Neural crest cell (in vitro differentiated cells): ENCODE measurements at regions not wholly inside any gene's neighbourhood (a gene's known extent, or its start where the extent isn't known, plus 50 kb on each side); places are given as distances from the start of the nearest gene placed in this dataset.

Experiments
- DNase-seq: peaks from one replicate; pipeline ENCODE4 v3.0.0; 2021; ENCODE audit warnings: low read depth, mixed read lengths, low spot score
- H3K27ac Mint-ChIP-seq: one replicate; pipeline ENCODE4 v1.8.0; 2021; ENCODE audit warnings: mild to moderate bottlenecking, mixed read lengths; ENCODE audit not compliant: unreplicated experiment
- H3K27me3 Mint-ChIP-seq: 2 replicates; pipeline ENCODE4 v1.8.0; 2021; ENCODE audit warnings: low read depth, mild to moderate bottlenecking, mixed read lengths
- H3K36me3 Mint-ChIP-seq: 2 replicates; pipeline ENCODE4 v1.8.0; 2021; ENCODE audit warnings: low read depth, mild to moderate bottlenecking, mixed read lengths
- H3K4me1 Mint-ChIP-seq: 2 replicates; pipeline ENCODE4 v1.8.0; 2021; ENCODE audit warnings: mixed read lengths
- H3K4me3 Mint-ChIP-seq: one replicate; pipeline ENCODE4 v1.8.0; 2021; ENCODE audit warnings: mild to moderate bottlenecking, mixed read lengths
- H3K9me3 Mint-ChIP-seq: 2 replicates; pipeline ENCODE4 v1.8.0; 2021; ENCODE audit warnings: mixed read lengths
- CTCF ChIP-seq: fragments of 200-600 bp; sonication (generic); conservative IDR thresholded peaks from 2 replicates; pipeline ENCODE4 v1.5.0; 2021; ENCODE audit warnings: antibody characterized with exemption, mild to moderate bottlenecking

DNA sequence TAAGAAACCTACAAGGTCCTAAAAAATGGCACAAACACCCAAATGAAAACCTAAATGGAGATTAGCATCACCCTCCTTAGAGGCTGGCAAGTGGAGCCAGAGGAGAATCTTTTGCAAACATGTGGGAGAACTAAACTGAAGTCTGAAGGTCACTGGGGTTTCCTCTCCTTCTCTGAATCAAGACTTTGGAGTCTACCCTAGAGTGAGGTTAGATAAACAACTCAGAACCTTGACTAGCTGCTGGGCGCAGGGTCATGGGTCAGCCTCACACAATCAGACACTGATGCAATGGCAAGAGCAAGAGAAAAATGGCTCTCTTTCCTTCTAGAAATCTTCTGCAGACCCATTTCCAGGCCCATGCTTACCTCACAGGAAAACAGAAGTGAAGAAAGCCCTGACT is 165.8 kb downstream of the KCTD12 start:
- H3K36me3 Mint-ChIP-seq = no peaks in the 10 kb centered on the region
- no peaks in the 10 kb centered on the region for H3K27me3 Mint-ChIP-seq
- no peak overlapping the region for H3K4me3 Mint-ChIP-seq
- H3K9me3 Mint-ChIP-seq = no peaks in the 10 kb centered on the region
- DNase-seq = no peak
- TF ChIP-seq CTCF = no peak
- H3K27ac Mint-ChIP-seq = no peak overlapping the region
- H3K4me1 Mint-ChIP-seq = peaks cover 14% of the 10 kb centered on the region

- H3K9me3 Mint-ChIP-seq = no peaks in the 10 kb centered on the region
- no peak overlapping the region for H3K4me3 Mint-ChIP-seq
- H3K27ac Mint-ChIP-seq = no peak overlapping the region
- H3K36me3 Mint-ChIP-seq = no peaks in the 10 kb centered on the region
- peaks cover 19% of the 10 kb centered on the region for H3K4me1 Mint-ChIP-seq
- TF ChIP-seq CTCF = no peak
- no peaks in the 10 kb centered on the region for H3K27me3 Mint-ChIP-seq
- no peak for DNase-seq
Measured at GRCh38 chr13:76719955-76720354, 166.2 kb downstream of the KCTD12 start.

- no peak for TF ChIP-seq CTCF
- Mint-ChIP-seq H3K27ac (no peak overlapping the region), H3K4me3 (no peak overlapping the region), H3K9me3 (peaks cover 2% of the 10 kb centered on the region), H3K36me3 (no peaks in the 10 kb centered on the region), H3K4me1 (peaks cover 19% of the 10 kb centered on the region), H3K27me3 (no peaks in the 10 kb centered on the region)
- no peak for DNase-seq
Measured at GRCh38 chr13:76717092-76717491, 169.1 kb downstream of the KCTD12 start.

- TF ChIP-seq CTCF = no peak
- H3K27me3 Mint-ChIP-seq = no peaks in the 10 kb centered on the region
- peaks cover 19% of the 10 kb centered on the region for H3K4me1 Mint-ChIP-seq
- H3K27ac Mint-ChIP-seq = no peak overlapping the region
- no peak for DNase-seq
- no peak overlapping the region for H3K4me3 Mint-ChIP-seq
- H3K9me3 Mint-ChIP-seq = peaks cover 2% of the 10 kb centered on the region
- no peaks in the 10 kb centered on the region for H3K36me3 Mint-ChIP-seq
Measured at GRCh38 chr13:76715621-76716020, 170.6 kb downstream of the KCTD12 start.

- Mint-ChIP-seq H3K4me1 (peaks cover 19% of the 10 kb centered on the region), H3K4me3 (no peak overlapping the region), H3K27me3 (no peaks in the 10 kb centered on the region), H3K36me3 (no peaks in the 10 kb centered on the region), H3K27ac (no peak overlapping the region), H3K9me3 (peaks cover 2% of the 10 kb centered on the region)
- DNase-seq = no peak
- no peak for TF ChIP-seq CTCF
Measured at GRCh38 chr13:76715075-76715474, 171.1 kb downstream of the KCTD12 start.

DNA sequence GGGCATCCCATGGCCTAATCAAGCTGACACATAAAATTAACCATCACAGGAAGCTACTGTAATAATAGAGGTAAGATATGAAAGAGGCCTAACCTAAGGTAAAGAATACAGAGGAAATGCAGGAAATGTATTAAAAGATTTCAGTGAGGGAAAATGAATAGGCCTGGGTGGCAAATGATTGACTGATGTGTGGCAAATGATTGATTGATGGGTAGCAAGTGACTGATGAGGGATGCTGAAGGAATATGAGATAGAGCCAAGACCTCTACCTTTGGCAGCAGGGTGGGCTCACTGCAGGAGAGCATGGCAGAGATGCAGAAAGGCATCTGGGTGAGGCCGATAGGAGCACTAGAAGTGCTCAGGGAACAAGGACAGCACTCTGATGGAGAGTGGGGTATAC is 172.9 kb downstream of the KCTD12 start:
- peaks cover 2% of the 10 kb centered on the region for H3K9me3 Mint-ChIP-seq
- H3K36me3 Mint-ChIP-seq = no peaks in the 10 kb centered on the region
- H3K4me1 Mint-ChIP-seq = peaks cover 11% of the 10 kb centered on the region
- H3K4me3 Mint-ChIP-seq = no peak overlapping the region
- no peak overlapping the region for H3K27ac Mint-ChIP-seq
- TF ChIP-seq CTCF = no peak
- DNase-seq = no peak
- H3K27me3 Mint-ChIP-seq = no peaks in the 10 kb centered on the region
